ACC112 (cell line): ENCODE measurements at regions not wholly inside any gene's neighbourhood (a gene's known extent, or its start where the extent isn't known, plus 50 kb on each side); places are given as distances from the start of the nearest gene placed in this dataset.
"Not testable (repeated sequence)": the region's sequence is repeated elsewhere in the genome, so short reads cannot be mapped to it uniquely, and the experiment has no call there.

ENCODE experiments used
- H2AFZ ChIP-seq: fragments of 200-600 bp; sonication (generic); one replicate; pipeline ENCODE4 v1.6.0; 2017; ENCODE audit warnings: antibody characterized with exemption, low read length; ENCODE audit not compliant: unreplicated experiment
- H3K27ac ChIP-seq: fragments of 200-600 bp; sonication (generic); 2 replicates; pipeline ENCODE4 v1.5.1; 2014; ENCODE audit warnings: low read depth, mild to moderate bottlenecking, antibody characterized with exemption, low read length, moderate library complexity
- H3K27me3 ChIP-seq: fragments of 200-600 bp; sonication (generic); 2 replicates; pipeline ENCODE4 v1.6.1; 2014; ENCODE audit warnings: mild to moderate bottlenecking, antibody characterized with exemption, low read length, moderate library complexity, mixed read lengths; ENCODE audit not compliant: insufficient read depth
- H3K36me3 ChIP-seq: fragments of 200-600 bp; sonication (generic); 2 replicates; pipeline ENCODE4 v1.6.1; 2016; ENCODE audit warnings: mild to moderate bottlenecking, antibody characterized with exemption, low read length, moderate library complexity, mixed read lengths; ENCODE audit not compliant: insufficient read depth
- H3K4me1 ChIP-seq: fragments of 200-600 bp; sonication (generic); one replicate; pipeline ENCODE4 v1.6.1; 2016; ENCODE audit warnings: low read length, mixed read lengths; ENCODE audit not compliant: insufficient read depth, unreplicated experiment, control insufficient read depth
- H3K4me3 ChIP-seq: fragments of 200-600 bp; sonication (generic); 2 replicates; pipeline ENCODE4 v1.5.1; 2014; ENCODE audit warnings: mild to moderate bottlenecking, low read depth, low read length
- H3K79me2 ChIP-seq: fragments of 200-600 bp; sonication (generic); one replicate; pipeline ENCODE4 v1.6.0; 2016; ENCODE audit warnings: low read length; ENCODE audit not compliant: control insufficient read depth, unreplicated experiment, insufficient read depth

GRCh38 chr6:71211799-71212198 lies 76.8 kb upstream of the OGFRL1 start:
- Histone ChIP-seq H3K4me3 (no peak overlapping the region), H3K27ac (no peak overlapping the region), H3K4me1 (no peaks in the 10 kb centered on the region), H2AFZ (no peak overlapping the region), H3K36me3 (no peaks in the 10 kb centered on the region), H3K79me2 (no peaks in the 10 kb centered on the region), H3K27me3 (no peaks in the 10 kb centered on the region)

- Histone ChIP-seq H3K4me3 (no peak overlapping the region), H3K27me3 (no peaks in the 10 kb centered on the region), H3K79me2 (no peaks in the 10 kb centered on the region), H3K4me1 (no peaks in the 10 kb centered on the region), H2AFZ (no peak overlapping the region), H3K36me3 (no peaks in the 10 kb centered on the region), H3K27ac (no peak overlapping the region)
These were observed 68.1 kb upstream of the OGFRL1 start for GRCh38 chr6:71220466-71220865.

- no peaks in the 10 kb centered on the region for H3K79me2 ChIP-seq
- no peak overlapping the region for H3K27ac ChIP-seq
- no peaks in the 10 kb centered on the region for H3K36me3 ChIP-seq
- H3K4me1 ChIP-seq = peaks cover 1% of the 10 kb centered on the region
- H3K4me3 ChIP-seq = no peak overlapping the region
- H2AFZ ChIP-seq = no peak overlapping the region
- H3K27me3 ChIP-seq = no peaks in the 10 kb centered on the region
These were observed 65.9 kb upstream of the OGFRL1 start for GRCh38 chr6:71222671-71223070.

DNA sequence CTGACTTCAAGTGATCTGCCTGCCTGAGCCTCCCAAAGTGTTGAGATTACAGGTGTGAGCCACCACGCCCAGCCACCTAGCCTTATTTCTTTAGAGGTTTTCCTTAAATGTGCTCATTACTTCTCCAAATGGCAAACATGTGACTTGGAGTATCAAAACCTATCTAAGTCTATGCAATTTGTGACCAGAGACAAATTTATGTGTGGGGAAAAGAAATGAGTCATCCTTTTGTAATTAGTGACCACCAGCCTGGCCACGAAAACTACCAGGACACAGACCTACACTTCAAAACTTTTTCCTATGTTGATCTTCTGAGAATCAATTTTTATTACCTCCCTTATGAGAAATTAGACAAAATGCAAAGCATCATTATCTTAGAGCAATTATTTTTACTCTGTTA lies 64.6 kb upstream of the OGFRL1 start:
- no peak overlapping the region for H3K4me3 ChIP-seq
- no peaks in the 10 kb centered on the region for H3K36me3 ChIP-seq
- H2AFZ ChIP-seq = no peak overlapping the region
- H3K4me1 ChIP-seq = peaks cover 14% of the 10 kb centered on the region
- no peak overlapping the region for H3K27ac ChIP-seq
- H3K27me3 ChIP-seq = no peaks in the 10 kb centered on the region
- no peaks in the 10 kb centered on the region for H3K79me2 ChIP-seq

DNA sequence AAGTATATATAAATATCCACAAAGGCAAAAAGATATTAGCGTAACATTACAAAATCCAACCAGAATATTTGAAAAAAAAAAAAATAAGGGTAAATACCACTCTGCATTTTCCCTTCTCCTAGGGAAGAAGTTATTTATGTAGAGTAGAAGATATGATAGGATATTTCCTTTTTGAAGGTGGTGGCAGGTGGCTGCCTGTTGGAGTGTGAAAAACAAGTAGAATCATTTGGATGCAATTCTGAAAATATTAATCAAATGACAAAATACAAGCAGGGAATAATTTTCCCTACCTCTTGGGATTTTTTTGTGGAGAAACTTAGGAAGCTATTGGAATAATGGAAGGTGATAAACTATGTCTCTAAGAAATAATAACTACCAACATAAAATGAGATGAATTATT lies 62.5 kb upstream of the OGFRL1 start:
- H3K36me3 ChIP-seq = no peaks in the 10 kb centered on the region
- H3K4me1 ChIP-seq = peaks cover 14% of the 10 kb centered on the region
- no peak overlapping the region for H3K27ac ChIP-seq
- H3K4me3 ChIP-seq = no peak overlapping the region
- H3K79me2 ChIP-seq = no peaks in the 10 kb centered on the region
- no peaks in the 10 kb centered on the region for H3K27me3 ChIP-seq
- H2AFZ ChIP-seq = no peak overlapping the region

DNA sequence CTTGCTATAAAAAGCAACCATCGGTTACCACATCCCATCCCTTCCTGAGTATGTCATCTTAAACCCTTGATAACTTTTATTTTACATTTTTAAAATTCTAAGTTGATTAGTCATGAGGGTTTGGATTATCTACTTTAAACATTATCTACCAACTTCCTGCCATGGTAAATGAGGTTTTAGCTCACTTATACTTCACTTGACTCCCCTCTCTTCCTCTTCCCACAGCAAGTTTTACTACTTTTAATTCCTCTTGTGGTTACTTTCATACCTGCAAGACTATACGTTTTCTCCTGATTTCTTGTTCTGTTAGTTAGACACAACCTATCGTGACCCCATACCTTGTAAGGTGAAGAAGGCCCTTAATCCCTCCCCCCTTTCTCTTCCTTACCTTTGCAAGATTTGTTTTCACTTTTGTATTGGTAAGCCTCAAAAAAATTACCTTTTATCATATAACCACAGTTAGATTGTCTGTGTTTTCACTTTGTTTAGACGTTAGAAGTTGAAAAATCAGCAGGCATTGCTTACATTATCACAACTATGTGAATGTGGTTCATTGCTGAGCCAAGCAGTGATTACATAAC lies 60.1 kb upstream of the OGFRL1 start:
- no peak overlapping the region for H3K4me3 ChIP-seq
- no peak overlapping the region for H3K27ac ChIP-seq
- H3K27me3 ChIP-seq = no peaks in the 10 kb centered on the region
- no peaks in the 10 kb centered on the region for H3K79me2 ChIP-seq
- H3K36me3 ChIP-seq = no peaks in the 10 kb centered on the region
- peaks cover 14% of the 10 kb centered on the region for H3K4me1 ChIP-seq
- no peak overlapping the region for H2AFZ ChIP-seq

- H3K27me3 ChIP-seq = no peaks in the 10 kb centered on the region
- peaks cover 14% of the 10 kb centered on the region for H3K4me1 ChIP-seq
- H3K4me3 ChIP-seq = no peak overlapping the region
- H3K79me2 ChIP-seq = no peaks in the 10 kb centered on the region
- H3K27ac ChIP-seq = no peak overlapping the region
- H2AFZ ChIP-seq = no peak overlapping the region
- H3K36me3 ChIP-seq = no peaks in the 10 kb centered on the region
These were observed 59.1 kb upstream of the OGFRL1 start for GRCh38 chr6:71229477-71229876.

GRCh38 chr6:71232890-71233289 lies 55.7 kb upstream of the OGFRL1 start:
- H3K4me1 ChIP-seq = peaks cover 12% of the 10 kb centered on the region

GRCh38 chr6:71236926-71237434 lies 51.6 kb upstream of the OGFRL1 start:
- Histone ChIP-seq H2AFZ (no peak overlapping the region), H3K36me3 (no peaks in the 10 kb centered on the region)

More at GRCh38 chr6:71232890-71233289, 55.7 kb upstream of the OGFRL1 start:
- not testable (repeated sequence) for H3K36me3 ChIP-seq, H2AFZ ChIP-seq, H3K27me3 ChIP-seq, H3K4me3 ChIP-seq, H3K79me2 ChIP-seq, H3K27ac ChIP-seq

GRCh38 chr6:71238351-71238750 lies 50.3 kb upstream of the OGFRL1 start:
- Histone ChIP-seq H3K4me1 (peaks cover 24% of the 10 kb centered on the region), H3K79me2 (no peaks in the 10 kb centered on the region), H3K4me3 (no peak overlapping the region), H2AFZ (peak overlapping the region; percentile 17), H3K36me3 (no peaks in the 10 kb centered on the region), H3K27me3 (no peaks in the 10 kb centered on the region), H3K27ac (no peak overlapping the region)

More at GRCh38 chr6:71236926-71237434, 51.6 kb upstream of the OGFRL1 start:
- H3K27ac ChIP-seq = no peak overlapping the region
- H3K4me3 ChIP-seq = no peak overlapping the region
- no peaks in the 10 kb centered on the region for H3K27me3 ChIP-seq
- H3K79me2 ChIP-seq = no peaks in the 10 kb centered on the region
- H3K4me1 ChIP-seq = peaks cover 24% of the 10 kb centered on the region
